Liver (tissue), 3 donors: ENCODE measurements at regions not wholly inside any gene's neighbourhood (a gene's known extent, or its start where the extent isn't known, plus 50 kb on each side); places are given as distances from the start of the nearest gene placed in this dataset.

ENCODE experiments used
- EGR1 ChIP-seq, 2 donors: IDR thresholded peaks; 2 replicates each; pipeline ENCODE4 v1.6.1; 2016 to 2018; ENCODE audit warnings: antibody characterized with exemption in 2 of 2, low read depth in 2 of 2
- GABPA ChIP-seq, 2 donors: IDR thresholded peaks in 1 of 2; conservative IDR thresholded peaks in 1 of 2; 2 replicates each; pipeline ENCODE4 v1.6.1; 2016; ENCODE audit warnings: antibody characterized with exemption in 2 of 2, mild to moderate bottlenecking in 1 of 2, moderate library complexity in 1 of 2
- RXRA ChIP-seq, 2 donors: IDR thresholded peaks; 2 replicates each; pipeline ENCODE4 v1.6.1; 2017 to 2018; ENCODE audit warnings: antibody characterized with exemption in 2 of 2, mild to moderate bottlenecking in 1 of 2
- SP1 ChIP-seq: IDR thresholded peaks from 2 replicates; pipeline ENCODE4 v1.6.1; 2018; ENCODE audit warnings: antibody characterized with exemption, mild to moderate bottlenecking
- YY1 ChIP-seq: IDR thresholded peaks from 2 replicates; pipeline ENCODE4 v1.6.1; 2016; ENCODE audit warnings: antibody characterized with exemption, mild to moderate bottlenecking
- TF ChIP-seq, protein P1 (sequence below): fragments of 150-350 bp; IDR thresholded peaks from 2 replicates; pipeline ENCODE4 v1.5.1; 2017; ENCODE audit warnings: improper control_type of control experiment, low read depth, low read length; ENCODE audit not compliant: missing input control
- TF ChIP-seq, protein P2 (sequence below): IDR thresholded peaks from 2 replicates; pipeline ENCODE4 v1.6.1; 2016; ENCODE audit warnings: antibody characterized with exemption
- TF ChIP-seq, protein P3 (sequence below): IDR thresholded peaks from 2 replicates; pipeline ENCODE4 v1.6.1; 2016; ENCODE audit warnings: antibody characterized with exemption
- donor health status: healthy.
- donor health status: healthy.

GRCh38 chr2:4909346-4910009 is 782.7 kb upstream of the SOX11 start:
- TF ChIP-seq, protein P1, sequence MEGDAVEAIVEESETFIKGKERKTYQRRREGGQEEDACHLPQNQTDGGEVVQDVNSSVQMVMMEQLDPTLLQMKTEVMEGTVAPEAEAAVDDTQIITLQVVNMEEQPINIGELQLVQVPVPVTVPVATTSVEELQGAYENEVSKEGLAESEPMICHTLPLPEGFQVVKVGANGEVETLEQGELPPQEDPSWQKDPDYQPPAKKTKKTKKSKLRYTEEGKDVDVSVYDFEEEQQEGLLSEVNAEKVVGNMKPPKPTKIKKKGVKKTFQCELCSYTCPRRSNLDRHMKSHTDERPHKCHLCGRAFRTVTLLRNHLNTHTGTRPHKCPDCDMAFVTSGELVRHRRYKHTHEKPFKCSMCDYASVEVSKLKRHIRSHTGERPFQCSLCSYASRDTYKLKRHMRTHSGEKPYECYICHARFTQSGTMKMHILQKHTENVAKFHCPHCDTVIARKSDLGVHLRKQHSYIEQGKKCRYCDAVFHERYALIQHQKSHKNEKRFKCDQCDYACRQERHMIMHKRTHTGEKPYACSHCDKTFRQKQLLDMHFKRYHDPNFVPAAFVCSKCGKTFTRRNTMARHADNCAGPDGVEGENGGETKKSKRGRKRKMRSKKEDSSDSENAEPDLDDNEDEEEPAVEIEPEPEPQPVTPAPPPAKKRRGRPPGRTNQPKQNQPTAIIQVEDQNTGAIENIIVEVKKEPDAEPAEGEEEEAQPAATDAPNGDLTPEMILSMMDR: no peak
- TF ChIP-seq, protein P2, sequence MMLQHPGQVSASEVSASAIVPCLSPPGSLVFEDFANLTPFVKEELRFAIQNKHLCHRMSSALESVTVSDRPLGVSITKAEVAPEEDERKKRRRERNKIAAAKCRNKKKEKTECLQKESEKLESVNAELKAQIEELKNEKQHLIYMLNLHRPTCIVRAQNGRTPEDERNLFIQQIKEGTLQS: no peak
- TF ChIP-seq SP1 (no peak), GABPA (IDR thresholded peaks at IDR 0.05 in 1 of 2, conservative IDR thresholded peaks at IDR 0.05 in 1 of 2) (no peak), YY1 (no peak), RXRA (IDR thresholded peaks at IDR 0.05) (no peak), EGR1 (IDR thresholded peaks at IDR 0.05; ENCODE audit: low read depth in 2 of 2) (no peak)
- TF ChIP-seq, protein P3, sequence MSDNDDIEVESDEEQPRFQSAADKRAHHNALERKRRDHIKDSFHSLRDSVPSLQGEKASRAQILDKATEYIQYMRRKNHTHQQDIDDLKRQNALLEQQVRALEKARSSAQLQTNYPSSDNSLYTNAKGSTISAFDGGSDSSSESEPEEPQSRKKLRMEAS: no peak
